Neural crest cell (in vitro differentiated cells): ENCODE measurements at regions not wholly inside any gene's neighbourhood (a gene's known extent, or its start where the extent isn't known, plus 50 kb on each side); places are given as distances from the start of the nearest gene placed in this dataset.
"Not testable (repeated sequence)": the region's sequence is repeated elsewhere in the genome, so short reads cannot be mapped to it uniquely, and the experiment has no call there.

Experiments
- DNase-seq: peaks from one replicate; pipeline ENCODE4 v3.0.0; 2021; ENCODE audit warnings: low read depth, mixed read lengths, low spot score
- H3K27ac Mint-ChIP-seq: one replicate; pipeline ENCODE4 v1.8.0; 2021; ENCODE audit warnings: mild to moderate bottlenecking, mixed read lengths; ENCODE audit not compliant: unreplicated experiment
- H3K27me3 Mint-ChIP-seq: 2 replicates; pipeline ENCODE4 v1.8.0; 2021; ENCODE audit warnings: low read depth, mild to moderate bottlenecking, mixed read lengths
- H3K36me3 Mint-ChIP-seq: 2 replicates; pipeline ENCODE4 v1.8.0; 2021; ENCODE audit warnings: low read depth, mild to moderate bottlenecking, mixed read lengths
- H3K4me1 Mint-ChIP-seq: 2 replicates; pipeline ENCODE4 v1.8.0; 2021; ENCODE audit warnings: mixed read lengths
- H3K4me3 Mint-ChIP-seq: one replicate; pipeline ENCODE4 v1.8.0; 2021; ENCODE audit warnings: mild to moderate bottlenecking, mixed read lengths
- H3K9me3 Mint-ChIP-seq: 2 replicates; pipeline ENCODE4 v1.8.0; 2021; ENCODE audit warnings: mixed read lengths
- CTCF ChIP-seq: fragments of 200-600 bp; sonication (generic); conservative IDR thresholded peaks from 2 replicates; pipeline ENCODE4 v1.5.0; 2021; ENCODE audit warnings: antibody characterized with exemption, mild to moderate bottlenecking

- Mint-ChIP-seq H3K4me3 (no peak overlapping the region), H3K27me3 (no peaks in the 10 kb centered on the region), H3K4me1 (no peaks in the 10 kb centered on the region), H3K27ac (no peak overlapping the region), H3K36me3 (no peaks in the 10 kb centered on the region), H3K9me3 (no peaks in the 10 kb centered on the region)
- DNase-seq, result no peak
- TF ChIP-seq CTCF, result no peak
These were observed 186.0 kb downstream of the HHIP start for GRCh38 chr4:144831971-144832370.

- no peak for TF ChIP-seq CTCF
- no peaks in the 10 kb centered on the region for H3K4me1 Mint-ChIP-seq
- H3K27me3 Mint-ChIP-seq, result no peaks in the 10 kb centered on the region
- H3K4me3 Mint-ChIP-seq, result no peak overlapping the region
- H3K27ac Mint-ChIP-seq, result no peak overlapping the region
- peaks cover 2% of the 10 kb centered on the region for H3K9me3 Mint-ChIP-seq
- H3K36me3 Mint-ChIP-seq, result peaks cover 2% of the 10 kb centered on the region
- no peak for DNase-seq
These were observed 199.5 kb downstream of the HHIP start for GRCh38 chr4:144845411-144845810.

GRCh38 chr4:144851948-144852347 is 206.0 kb downstream of the HHIP start:
- no peak for TF ChIP-seq CTCF
- Mint-ChIP-seq H3K9me3 (peaks cover 5% of the 10 kb centered on the region), H3K27ac (peak overlapping the region; percentile 37), H3K4me1 (peaks cover 9% of the 10 kb centered on the region), H3K4me3 (no peak overlapping the region), H3K36me3 (no peaks in the 10 kb centered on the region), H3K27me3 (no peaks in the 10 kb centered on the region)
- DNase-seq, result no peak

- H3K4me3 Mint-ChIP-seq, result no peak overlapping the region
- DNase-seq, result no peak
- H3K4me1 Mint-ChIP-seq, result no peaks in the 10 kb centered on the region
- H3K27ac Mint-ChIP-seq, result no peak overlapping the region
- TF ChIP-seq CTCF, result no peak
- H3K36me3 Mint-ChIP-seq, result peaks cover 7% of the 10 kb centered on the region
- H3K27me3 Mint-ChIP-seq, result no peaks in the 10 kb centered on the region
- H3K9me3 Mint-ChIP-seq, result peaks cover 10% of the 10 kb centered on the region
These were observed 215.5 kb downstream of the HHIP start for GRCh38 chr4:144861471-144861870.

- peaks cover 15% of the 10 kb centered on the region for H3K9me3 Mint-ChIP-seq
- H3K36me3 Mint-ChIP-seq, result peaks cover 9% of the 10 kb centered on the region
- no peak overlapping the region for H3K4me3 Mint-ChIP-seq
These were observed 216.3 kb downstream of the HHIP start for GRCh38 chr4:144862210-144862609.

GRCh38 chr4:144864891-144865290 is 218.9 kb downstream of the HHIP start:
- not testable (repeated sequence) for H3K27ac Mint-ChIP-seq, DNase-seq, H3K27me3 Mint-ChIP-seq, H3K4me3 Mint-ChIP-seq, H3K4me1 Mint-ChIP-seq
- H3K36me3 Mint-ChIP-seq, result peaks cover 12% of the 10 kb centered on the region
- H3K9me3 Mint-ChIP-seq, result peaks cover 15% of the 10 kb centered on the region

More at GRCh38 chr4:144862210-144862609, 216.3 kb downstream of the HHIP start:
- no peak for DNase-seq
- TF ChIP-seq CTCF, result no peak
- Mint-ChIP-seq H3K4me1 (no peaks in the 10 kb centered on the region), H3K27ac (no peak overlapping the region), H3K27me3 (no peaks in the 10 kb centered on the region)
